ENCODE measurements at regions not wholly inside any gene's neighbourhood (a gene's known extent, or its start where the extent isn't known, plus 50 kb on each side); places are given as distances from the start of the nearest gene placed in this dataset.

DNA sequence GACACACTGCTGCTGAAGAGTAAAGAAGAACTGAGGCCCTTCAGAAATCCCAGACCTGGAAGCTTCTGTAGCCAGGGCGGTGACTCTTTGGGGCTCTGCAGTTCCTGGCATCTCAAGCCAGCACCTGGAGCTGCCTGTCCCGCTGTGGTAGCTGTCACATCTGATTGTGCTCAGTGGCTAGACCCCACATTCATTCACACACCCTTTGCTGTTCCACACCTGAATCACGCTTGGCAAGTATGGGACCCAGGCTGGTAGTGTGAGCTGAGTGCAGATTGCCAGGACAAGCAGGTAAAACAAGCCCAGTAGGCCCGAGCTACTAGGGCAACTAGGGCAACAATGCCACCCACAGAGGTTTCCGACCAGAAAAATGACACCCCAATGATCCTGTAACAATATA lies 218.2 kb downstream of the VGLL3 start:
- TF ChIP-seq, protein P1, sequence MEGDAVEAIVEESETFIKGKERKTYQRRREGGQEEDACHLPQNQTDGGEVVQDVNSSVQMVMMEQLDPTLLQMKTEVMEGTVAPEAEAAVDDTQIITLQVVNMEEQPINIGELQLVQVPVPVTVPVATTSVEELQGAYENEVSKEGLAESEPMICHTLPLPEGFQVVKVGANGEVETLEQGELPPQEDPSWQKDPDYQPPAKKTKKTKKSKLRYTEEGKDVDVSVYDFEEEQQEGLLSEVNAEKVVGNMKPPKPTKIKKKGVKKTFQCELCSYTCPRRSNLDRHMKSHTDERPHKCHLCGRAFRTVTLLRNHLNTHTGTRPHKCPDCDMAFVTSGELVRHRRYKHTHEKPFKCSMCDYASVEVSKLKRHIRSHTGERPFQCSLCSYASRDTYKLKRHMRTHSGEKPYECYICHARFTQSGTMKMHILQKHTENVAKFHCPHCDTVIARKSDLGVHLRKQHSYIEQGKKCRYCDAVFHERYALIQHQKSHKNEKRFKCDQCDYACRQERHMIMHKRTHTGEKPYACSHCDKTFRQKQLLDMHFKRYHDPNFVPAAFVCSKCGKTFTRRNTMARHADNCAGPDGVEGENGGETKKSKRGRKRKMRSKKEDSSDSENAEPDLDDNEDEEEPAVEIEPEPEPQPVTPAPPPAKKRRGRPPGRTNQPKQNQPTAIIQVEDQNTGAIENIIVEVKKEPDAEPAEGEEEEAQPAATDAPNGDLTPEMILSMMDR (IDR thresholded peaks at IDR 0.05; ENCODE audit: low read depth, low read length, missing input control), result no peak
- TF ChIP-seq RAD21 (IDR thresholded peaks at IDR 0.05), result no peak
- TF ChIP-seq, protein P2, sequence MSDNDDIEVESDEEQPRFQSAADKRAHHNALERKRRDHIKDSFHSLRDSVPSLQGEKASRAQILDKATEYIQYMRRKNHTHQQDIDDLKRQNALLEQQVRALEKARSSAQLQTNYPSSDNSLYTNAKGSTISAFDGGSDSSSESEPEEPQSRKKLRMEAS (IDR thresholded peaks at IDR 0.05), result no peak
- TF ChIP-seq JUND (IDR thresholded peaks at IDR 0.05), result no peak
- TF ChIP-seq, protein P3, sequence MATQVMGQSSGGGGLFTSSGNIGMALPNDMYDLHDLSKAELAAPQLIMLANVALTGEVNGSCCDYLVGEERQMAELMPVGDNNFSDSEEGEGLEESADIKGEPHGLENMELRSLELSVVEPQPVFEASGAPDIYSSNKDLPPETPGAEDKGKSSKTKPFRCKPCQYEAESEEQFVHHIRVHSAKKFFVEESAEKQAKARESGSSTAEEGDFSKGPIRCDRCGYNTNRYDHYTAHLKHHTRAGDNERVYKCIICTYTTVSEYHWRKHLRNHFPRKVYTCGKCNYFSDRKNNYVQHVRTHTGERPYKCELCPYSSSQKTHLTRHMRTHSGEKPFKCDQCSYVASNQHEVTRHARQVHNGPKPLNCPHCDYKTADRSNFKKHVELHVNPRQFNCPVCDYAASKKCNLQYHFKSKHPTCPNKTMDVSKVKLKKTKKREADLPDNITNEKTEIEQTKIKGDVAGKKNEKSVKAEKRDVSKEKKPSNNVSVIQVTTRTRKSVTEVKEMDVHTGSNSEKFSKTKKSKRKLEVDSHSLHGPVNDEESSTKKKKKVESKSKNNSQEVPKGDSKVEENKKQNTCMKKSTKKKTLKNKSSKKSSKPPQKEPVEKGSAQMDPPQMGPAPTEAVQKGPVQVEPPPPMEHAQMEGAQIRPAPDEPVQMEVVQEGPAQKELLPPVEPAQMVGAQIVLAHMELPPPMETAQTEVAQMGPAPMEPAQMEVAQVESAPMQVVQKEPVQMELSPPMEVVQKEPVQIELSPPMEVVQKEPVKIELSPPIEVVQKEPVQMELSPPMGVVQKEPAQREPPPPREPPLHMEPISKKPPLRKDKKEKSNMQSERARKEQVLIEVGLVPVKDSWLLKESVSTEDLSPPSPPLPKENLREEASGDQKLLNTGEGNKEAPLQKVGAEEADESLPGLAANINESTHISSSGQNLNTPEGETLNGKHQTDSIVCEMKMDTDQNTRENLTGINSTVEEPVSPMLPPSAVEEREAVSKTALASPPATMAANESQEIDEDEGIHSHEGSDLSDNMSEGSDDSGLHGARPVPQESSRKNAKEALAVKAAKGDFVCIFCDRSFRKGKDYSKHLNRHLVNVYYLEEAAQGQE (IDR thresholded peaks at IDR 0.05), result no peak
- TF ChIP-seq EGR1 (IDR thresholded peaks at IDR 0.05; ENCODE audit: low read depth in 2 of 2), result no peak
- TF ChIP-seq, protein P4, sequence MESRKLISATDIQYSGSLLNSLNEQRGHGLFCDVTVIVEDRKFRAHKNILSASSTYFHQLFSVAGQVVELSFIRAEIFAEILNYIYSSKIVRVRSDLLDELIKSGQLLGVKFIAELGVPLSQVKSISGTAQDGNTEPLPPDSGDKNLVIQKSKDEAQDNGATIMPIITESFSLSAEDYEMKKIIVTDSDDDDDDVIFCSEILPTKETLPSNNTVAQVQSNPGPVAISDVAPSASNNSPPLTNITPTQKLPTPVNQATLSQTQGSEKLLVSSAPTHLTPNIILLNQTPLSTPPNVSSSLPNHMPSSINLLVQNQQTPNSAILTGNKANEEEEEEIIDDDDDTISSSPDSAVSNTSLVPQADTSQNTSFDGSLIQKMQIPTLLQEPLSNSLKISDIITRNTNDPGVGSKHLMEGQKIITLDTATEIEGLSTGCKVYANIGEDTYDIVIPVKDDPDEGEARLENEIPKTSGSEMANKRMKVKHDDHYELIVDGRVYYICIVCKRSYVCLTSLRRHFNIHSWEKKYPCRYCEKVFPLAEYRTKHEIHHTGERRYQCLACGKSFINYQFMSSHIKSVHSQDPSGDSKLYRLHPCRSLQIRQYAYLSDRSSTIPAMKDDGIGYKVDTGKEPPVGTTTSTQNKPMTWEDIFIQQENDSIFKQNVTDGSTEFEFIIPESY (IDR thresholded peaks at IDR 0.05), result no peak
- TF ChIP-seq FOXA1 (IDR thresholded peaks at IDR 0.05), result no peak
- no peak for TF ChIP-seq HNF4G (IDR thresholded peaks at IDR 0.05)
- TF ChIP-seq SP1 (IDR thresholded peaks at IDR 0.05), result no peak
- TF ChIP-seq YY1 (IDR thresholded peaks at IDR 0.05), result no peak
- no peak for TF ChIP-seq NR2F2 (IDR thresholded peaks at IDR 0.05)
- TF ChIP-seq GABPA (IDR thresholded peaks at IDR 0.05 in 1 of 2, conservative IDR thresholded peaks at IDR 0.05 in 1 of 2), result no peak
